ENCODE measurements at regions not wholly inside any gene's neighbourhood (a gene's known extent, or its start where the extent isn't known, plus 50 kb on each side); places are given as distances from the start of the nearest gene placed in this dataset.
"Not testable (repeated sequence)": the region's sequence is repeated elsewhere in the genome, so short reads cannot be mapped to it uniquely, and the experiment has no call there.

- DNase-seq = no peak
Observed at GRCh38 chr2:40043641-40044040, 264.6 kb upstream of the THUMPD2 start.

GRCh38 chr2:40043191-40043590 is 264.1 kb upstream of the THUMPD2 start:
- no peak for DNase-seq

GRCh38 chr2:40041422-40042382 is 262.6 kb upstream of the THUMPD2 start:
- DNase-seq = peak; percentile 76 to 93 (median 82)

GRCh38 chr2:40039549-40039948 is 260.5 kb upstream of the THUMPD2 start:
- no peak for DNase-seq

GRCh38 chr2:40038646-40039045 is 259.6 kb upstream of the THUMPD2 start:
- DNase-seq = no peak

GRCh38 chr2:40037303-40037702 is 258.2 kb upstream of the THUMPD2 start:
- DNase-seq = no peak

- no peak for DNase-seq
Observed at GRCh38 chr2:40036241-40036640, 257.2 kb upstream of the THUMPD2 start.

- no peak for DNase-seq
Observed at GRCh38 chr2:40034801-40035200, 255.7 kb upstream of the THUMPD2 start.

GRCh38 chr2:40034198-40034597 is 255.1 kb upstream of the THUMPD2 start:
- no peak for DNase-seq

- DNase-seq = no peak
Observed at GRCh38 chr2:40033781-40034180, 254.7 kb upstream of the THUMPD2 start.

GRCh38 chr2:40032650-40033319 is 253.7 kb upstream of the THUMPD2 start:
- DNase-seq = peak in 1 of 3 donors; percentile 84

- no peak for DNase-seq
Observed at GRCh38 chr2:40030456-40030975, 251.5 kb upstream of the THUMPD2 start.

GRCh38 chr2:40028792-40029488 is 249.9 kb upstream of the THUMPD2 start:
- DNase-seq = no peak

- DNase-seq = no peak
Observed at GRCh38 chr2:40027968-40028367, 248.9 kb upstream of the THUMPD2 start.

GRCh38 chr2:40025276-40025675 is 246.2 kb upstream of the THUMPD2 start:
- not testable (repeated sequence) for DNase-seq

- DNase-seq = no peak
Observed at GRCh38 chr2:40020997-40021396, 241.9 kb upstream of the THUMPD2 start.

GRCh38 chr2:40016151-40016885 is 237.3 kb upstream of the THUMPD2 start:
- DNase-seq = no peak

- DNase-seq = not testable (repeated sequence)
Observed at GRCh38 chr2:40013962-40014361, 234.9 kb upstream of the THUMPD2 start.

- peak in 1 of 3 donors; percentile 11 for DNase-seq
Observed at GRCh38 chr2:40004336-40004735, 225.3 kb upstream of the THUMPD2 start.

GRCh38 chr2:40002339-40002738 is 223.3 kb upstream of the THUMPD2 start:
- DNase-seq = no peak

GRCh38 chr2:39999864-40000263 is 220.8 kb upstream of the THUMPD2 start:
- no peak for DNase-seq
